ENCODE measurements at regions not wholly inside any gene's neighbourhood (a gene's known extent, or its start where the extent isn't known, plus 50 kb on each side); places are given as distances from the start of the nearest gene placed in this dataset.

DNA sequence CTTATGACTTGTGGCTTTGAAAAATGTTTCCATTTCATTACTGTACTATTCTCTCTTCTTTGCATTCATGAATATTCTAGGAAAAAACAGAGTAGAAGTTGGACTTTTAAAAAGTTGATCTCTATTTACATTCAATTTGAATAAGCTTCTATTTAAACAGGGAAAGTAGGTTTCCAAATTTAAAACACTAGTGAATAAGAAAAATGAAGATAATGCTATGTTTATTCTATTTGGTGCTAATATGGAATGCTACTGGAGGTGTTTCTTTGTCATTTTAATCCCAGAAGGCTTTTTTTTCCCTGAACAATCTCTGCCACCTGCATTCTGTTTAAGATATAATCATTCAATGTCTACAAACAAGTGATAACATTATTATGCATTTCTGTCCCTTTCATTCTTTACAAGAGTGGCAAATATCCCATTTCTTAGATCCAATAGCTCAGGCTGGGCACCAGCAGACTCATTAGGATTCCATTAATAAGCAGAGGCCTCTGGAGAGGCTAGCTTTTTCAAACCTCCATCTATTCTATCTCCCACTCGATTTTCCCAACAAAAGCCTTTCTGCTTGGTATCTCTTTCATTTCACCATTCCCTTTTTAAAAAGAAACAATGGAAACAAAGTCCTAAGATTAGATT lies 1001.6 kb upstream of the CDH8 start:
- DNase-seq: no peak

DNA sequence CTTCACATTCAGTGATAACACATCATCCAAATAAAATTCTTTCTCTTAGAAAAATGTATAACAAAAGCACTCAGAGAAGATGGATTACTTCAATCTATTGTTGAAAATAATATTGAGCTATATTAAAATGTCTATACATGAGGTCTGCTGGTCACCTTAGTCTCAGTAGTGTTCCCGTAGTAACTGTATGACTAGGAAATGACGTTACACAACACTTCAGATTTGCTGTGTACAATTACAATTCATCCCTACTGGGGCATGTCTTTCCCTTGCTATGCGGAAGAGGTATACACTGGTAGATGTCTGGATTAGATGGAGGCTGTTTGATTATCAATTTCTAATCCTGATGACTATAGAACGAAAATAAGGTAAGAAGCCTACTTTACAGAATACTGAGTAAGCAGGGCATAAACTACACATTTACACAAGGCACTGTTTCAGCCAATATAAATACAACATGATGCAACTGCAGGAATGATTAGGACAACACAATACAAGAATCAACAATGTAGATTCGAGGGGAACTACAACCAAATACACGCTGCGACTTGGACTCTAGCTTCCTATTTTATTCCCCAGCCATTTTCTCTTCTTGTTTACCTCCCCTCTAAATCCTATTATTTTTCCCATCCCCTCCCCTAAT lies 982.5 kb upstream of the CDH8 start:
- no peak for DNase-seq

DNA sequence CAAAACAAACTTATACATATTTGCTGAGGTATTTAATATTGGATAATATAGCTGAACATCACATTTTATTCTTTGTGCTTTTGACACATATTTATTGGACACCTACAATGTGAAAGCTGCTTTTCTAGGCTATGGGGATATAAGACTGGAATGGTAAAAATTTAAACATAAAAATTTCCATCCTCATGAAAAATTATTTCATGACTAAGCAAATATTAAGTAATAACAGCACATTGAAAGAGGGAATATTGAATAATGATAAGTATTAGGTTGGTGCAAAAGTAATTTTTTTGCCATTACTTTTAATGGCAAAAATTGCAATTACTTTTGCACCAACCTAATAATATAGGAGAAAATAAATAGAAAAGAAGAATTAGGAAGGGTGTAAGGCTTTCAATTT lies 972.5 kb upstream of the CDH8 start:
- DNase-seq: no peak

DNA sequence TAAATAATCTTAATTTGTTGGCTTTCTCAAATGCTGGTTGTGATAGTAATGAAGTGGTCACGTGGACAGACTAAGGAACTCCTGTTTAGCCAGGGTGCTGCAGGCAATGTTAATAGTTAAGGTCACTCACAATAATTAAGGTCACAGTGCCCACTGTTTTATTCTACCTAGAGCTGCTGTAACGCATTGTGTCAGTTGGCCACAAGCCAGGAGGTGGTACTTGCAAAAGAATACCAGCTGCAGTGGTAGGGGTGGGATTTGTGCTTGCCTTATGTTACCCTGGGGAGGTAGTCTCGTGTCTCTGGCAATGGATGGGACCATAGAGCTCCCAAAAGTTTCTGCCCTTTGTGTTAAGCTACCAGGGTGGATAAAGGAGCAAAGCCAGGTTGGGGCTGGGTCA lies 969.1 kb upstream of the CDH8 start:
- DNase-seq: no peak

DNA sequence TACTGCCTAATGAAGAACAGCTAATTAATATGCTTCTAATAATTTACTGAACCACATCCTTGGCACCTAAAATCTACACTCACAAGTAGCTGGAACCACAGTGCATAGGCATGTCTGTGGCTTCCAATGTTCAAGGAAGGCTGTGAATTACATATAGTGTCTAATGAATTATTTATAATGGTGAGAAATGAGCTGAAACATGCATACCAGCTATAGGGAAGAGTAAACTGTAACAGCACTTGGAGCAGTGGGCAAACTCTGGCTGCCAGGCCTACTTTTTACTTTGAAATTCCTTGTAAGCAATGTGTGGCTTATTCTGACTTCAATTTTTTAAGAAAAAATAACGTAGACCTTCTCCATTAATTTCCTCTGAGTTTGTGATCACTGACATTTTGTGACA lies 953.2 kb upstream of the CDH8 start:
- DNase-seq: no peak

DNA sequence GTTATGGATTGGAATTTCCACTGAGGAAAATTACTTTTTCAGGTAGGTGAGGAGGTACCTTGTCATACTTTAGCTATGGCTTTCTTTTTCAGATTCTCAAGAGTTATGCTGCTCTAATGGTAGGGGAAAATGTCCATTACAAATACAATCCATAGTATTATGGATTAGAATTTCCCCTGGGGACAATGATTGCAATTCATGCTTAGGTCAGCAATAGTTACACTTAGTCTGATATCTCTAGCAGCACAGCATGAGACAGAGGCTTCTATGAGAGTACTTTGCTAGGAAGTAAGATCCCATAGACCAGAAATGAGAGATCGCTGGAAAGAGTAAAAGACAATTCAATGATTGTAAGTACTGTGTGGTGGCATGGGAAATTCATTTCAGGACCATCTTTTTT lies 949.5 kb upstream of the CDH8 start:
- no peak for DNase-seq

DNA sequence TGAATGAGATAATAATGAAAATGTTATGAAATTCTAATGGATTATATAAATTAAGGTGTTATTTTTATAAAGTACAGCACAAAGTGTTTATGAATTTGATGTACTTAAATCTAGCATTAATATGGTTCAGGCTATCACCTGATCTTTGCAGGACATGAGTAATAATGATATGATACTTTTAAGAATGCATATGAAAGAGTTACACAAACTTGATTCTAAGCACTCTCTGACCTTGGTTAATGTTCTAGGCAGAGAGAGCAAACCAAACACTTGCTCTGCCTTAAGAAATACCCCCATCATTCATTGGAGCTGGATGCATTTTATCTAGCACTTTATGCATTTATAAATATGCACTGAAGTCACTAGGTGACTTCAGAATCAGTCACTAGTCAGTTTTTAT lies 942.2 kb upstream of the CDH8 start:
- DNase-seq: no peak

DNA sequence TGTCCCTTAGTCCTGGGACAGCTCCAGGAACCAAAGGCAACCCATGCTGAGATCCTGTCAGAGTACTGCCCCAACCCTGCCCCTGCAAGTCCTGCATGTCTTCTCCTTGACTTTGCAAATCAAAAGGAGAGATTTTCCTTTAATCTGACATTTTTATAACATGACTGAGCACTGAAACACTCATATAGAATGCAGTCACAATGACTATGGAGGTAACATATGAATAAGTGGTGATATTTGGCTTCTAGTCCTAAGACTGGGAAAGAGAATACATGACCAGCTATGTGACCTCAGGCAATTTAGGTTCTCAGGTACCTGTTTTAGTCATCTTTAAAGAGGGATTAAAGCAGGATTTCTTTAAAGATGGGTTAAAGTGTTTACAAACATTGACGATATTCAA lies 941.6 kb upstream of the CDH8 start:
- DNase-seq: no peak

DNA sequence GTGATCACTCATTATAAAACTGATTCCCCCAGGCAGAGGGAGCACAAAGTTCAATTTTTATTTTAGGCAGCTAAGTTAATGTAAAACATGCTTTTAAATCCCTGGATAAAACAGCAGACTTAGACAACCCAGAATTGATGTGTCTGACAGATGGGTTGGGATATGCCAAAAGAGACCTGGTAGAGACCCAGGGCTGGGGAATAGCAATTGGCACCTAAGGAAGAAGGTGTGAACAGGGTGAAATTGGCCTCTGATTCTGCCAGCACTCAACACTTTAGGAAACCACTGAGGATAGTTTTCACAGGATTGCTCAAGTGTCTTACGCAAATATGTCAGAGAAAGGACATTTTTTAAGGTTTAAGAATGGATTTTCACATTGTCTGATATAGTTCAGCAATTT lies 938.2 kb upstream of the CDH8 start:
- no peak for DNase-seq

DNA sequence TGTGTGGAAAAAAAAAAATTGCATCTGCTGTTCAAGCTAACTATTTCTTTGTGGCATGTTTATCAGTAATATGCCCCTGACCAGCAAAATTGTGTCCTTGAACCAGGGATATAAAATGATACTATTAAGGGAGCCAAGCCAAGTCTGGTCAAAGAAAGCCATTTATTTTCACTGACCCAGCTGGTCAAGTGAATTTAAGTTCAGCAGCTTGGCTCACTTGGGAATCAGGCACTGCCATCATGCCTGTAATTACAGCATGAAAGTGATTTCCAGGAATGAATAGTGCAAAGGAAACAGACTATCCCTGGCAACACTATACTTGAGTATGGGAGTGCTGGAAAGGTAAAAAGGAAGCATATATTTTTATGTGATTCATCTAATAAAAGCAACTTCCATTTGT lies 934.6 kb upstream of the CDH8 start:
- no peak for DNase-seq

DNA sequence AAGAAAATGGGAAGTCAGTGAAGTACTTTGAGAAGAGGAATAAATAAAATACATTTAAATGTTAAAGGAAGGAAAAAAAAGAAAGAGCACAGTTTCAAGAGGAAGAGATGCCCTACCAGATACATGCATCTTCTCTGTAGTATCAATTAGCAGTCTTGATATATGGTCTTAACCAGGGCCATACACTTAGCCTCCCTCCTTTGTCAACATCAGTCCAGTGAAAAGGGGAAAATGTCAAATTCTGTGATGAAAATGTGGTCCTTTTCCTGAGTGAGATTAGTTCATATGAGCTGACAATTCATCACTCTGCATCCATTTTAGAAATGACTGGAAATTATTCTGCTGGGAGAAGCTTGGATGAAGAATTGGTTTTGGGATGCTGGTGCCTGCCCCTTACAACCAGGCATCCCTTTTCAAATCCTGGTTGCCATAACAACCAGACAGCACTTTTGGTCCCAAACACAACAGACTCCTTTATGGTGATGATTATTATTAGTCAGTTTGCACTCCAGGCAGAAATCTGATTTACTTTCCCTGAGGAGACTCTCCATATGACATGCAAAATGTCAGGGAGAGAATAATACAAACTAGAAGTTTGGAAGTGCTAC lies 933.6 kb upstream of the CDH8 start:
- DNase-seq: no peak

DNA sequence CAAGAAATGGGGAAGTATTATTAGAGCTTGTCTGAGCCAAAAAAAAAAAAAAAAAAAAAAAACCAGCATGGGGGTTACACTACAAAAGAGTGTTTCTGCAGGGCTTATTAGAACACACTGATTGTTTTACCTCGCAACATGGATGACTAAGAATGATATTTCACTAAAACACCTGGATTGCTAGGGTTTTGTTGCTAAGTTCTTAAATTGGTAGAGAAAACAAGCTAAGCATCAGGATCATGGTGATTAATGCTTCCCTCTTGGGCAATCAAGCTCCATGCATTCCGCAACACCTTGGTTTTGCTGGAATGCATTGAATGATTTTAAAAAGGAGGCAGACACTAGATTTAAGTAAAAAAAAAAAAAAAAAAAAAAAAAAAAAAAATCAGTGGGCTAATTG lies 931.4 kb upstream of the CDH8 start:
- no peak for DNase-seq

DNA sequence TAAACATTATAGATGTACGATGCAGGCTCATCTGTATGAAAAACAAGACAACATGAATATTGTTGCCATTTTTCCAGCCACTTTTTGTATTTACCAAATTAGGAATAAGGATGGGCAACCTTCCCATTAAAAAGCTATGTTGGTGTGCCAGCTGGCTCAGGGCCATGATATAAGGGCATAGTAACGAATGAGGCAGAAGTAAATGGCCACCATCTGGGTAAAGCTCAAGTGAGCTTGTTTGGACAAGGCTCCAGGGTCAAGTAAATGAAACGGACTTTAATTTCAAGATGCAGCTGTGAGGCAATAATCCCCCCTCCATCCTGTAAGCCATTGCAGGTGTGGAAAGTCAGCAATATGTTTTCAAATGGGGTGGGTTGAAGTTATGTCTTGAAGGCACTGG lies 930.9 kb upstream of the CDH8 start:
- DNase-seq: no peak

DNA sequence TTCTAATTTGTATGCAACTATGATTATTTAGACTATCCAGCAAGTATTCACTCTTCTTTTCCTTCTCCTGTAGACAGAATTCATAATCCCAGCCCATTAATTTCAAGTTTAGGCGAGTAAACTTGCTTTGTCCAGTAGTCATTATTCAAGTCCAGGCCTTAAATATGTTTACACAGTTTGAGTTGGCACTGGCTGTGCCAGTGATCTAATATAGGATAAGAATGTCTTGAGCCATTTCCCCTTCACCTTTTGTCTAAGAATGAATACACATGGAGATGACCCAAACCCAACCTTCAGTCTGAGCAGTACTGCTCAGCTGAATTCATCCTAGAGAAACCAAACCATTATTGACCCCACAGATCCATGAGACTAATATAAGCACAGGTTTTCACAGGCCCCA lies 930.4 kb upstream of the CDH8 start:
- DNase-seq: no peak

DNA sequence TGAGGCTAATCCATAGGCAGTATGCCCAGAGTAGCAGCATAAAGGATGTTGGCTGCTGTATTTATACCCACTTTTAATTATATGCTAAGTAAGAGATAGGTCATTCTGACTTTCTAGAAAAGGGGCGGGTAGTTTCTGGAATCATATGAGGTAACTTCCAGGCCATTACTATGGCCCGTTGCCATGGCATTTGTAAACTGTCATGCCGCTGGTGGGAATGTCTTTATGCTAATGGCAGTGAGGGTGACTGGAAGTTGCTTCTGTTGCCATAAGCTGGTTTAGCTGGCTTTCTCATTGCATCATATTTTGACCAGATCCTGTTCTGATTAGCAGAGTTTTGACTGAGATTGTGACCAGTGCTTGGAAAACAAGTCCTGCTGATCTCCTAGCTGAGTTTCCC lies 929.6 kb upstream of the CDH8 start:
- DNase-seq: peak; percentile 2

DNA sequence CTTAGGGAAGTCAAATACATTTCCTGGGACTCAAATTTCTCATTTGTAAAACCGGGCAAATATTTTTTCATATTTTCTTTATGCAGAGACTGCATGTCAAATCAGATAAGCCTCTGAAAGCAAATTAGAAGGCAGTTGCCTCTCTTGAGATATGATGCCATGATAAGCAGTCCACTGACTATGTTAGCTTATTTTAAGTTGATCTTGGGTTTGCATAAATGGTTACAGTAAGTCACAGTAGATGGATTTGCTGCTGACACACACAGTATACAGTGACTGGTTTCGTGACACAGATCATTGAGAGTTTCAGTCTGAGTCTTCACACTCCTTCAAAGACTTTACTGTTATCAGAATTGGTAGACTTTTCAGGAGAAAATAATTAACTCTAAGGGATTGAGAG lies 927.6 kb upstream of the CDH8 start:
- DNase-seq: no peak

DNA sequence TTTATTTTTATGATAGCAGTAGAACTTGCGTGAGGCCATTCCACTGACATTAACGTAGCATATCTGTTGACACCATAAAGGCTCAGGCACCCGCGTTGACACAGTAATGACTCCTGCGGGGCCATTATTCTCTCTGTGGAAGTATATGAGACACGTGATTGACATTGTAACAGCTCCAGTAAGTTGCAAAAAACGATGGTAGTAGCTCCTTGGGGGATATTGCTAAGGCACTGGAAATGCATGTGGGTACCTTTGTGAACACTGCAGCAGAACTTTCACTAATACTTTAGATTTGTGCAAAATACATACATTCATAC lies 918.8 kb upstream of the CDH8 start:
- no peak for DNase-seq

DNA sequence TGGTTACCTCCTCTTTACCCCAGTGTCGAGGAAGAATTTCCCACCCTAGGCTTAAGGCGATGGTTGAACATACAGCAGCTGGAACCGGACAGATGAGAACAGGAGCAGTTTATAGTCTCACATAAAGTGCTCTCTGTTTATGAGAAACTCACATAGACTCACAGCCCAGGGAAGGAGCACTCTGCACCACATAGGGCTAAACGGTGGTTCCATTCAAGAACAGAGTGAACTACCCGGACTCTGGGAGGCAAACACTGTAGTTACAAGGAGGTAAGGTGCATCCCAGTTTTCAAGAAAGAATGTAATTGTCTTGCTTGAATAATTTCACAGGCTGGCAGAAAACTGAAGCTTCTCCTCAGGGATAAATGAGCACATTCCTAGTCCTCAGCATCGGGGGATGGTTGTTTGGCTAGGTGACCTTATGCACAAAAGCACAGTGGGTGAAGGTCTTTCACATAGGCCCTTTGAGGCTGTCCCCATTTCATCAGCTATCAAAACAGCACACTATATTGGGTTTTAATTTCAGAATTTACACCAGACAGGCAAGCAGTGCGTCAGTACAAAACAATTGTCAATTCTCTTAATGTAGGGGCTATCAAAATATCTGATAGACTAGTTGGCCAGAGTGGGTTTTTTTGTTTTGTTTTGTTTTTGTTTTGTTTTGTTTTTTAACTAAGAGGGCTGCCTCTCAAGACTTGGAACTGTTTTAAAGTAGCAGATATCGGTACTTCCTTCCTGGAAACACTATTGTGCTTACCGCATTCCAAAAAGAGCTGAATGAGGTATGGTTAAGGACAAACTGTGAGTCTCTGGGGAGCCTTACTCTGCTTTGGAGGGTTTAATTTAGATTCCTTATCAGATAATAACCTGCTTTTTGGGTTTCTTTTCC lies 918.1 kb upstream of the CDH8 start:
- DNase-seq: no peak

DNA sequence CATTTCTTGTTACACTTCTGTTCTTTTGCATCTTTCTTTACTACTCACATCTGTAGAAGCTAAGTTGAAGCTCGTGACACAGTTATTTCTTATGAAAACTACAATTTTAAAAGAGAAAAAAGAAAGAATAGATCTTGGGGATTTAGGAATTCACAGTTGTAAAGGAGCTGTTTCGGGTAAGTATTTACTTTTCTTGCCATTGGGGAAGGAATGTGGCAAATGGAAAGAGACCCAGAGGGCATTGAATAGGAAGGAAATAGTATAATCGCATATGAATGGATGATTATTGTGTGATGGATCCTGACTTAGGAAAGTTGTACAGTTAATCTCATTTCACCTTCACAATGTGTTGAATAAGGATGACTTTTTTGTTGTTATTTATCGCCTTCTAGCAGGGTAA lies 914.1 kb upstream of the CDH8 start:
- DNase-seq: no peak

DNA sequence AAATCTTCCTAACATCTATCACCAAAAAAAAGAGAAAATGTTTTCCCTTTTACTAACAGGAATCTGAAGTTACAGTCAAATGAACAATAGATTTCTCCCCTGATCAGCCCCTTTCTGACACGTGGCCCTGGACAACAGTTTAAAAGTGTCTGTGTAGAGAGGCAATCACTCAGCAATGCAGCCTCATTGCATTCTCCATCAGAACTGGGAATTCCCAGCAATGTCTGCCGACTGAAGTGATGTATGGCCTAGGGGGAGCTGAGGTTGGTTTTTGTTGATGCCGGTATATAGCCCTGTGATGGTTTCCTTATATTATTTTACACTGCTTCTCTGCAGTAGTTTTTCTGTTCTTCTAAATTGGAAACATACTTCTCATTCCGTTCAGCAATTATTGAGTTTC lies 904.3 kb upstream of the CDH8 start:
- DNase-seq: no peak

DNA sequence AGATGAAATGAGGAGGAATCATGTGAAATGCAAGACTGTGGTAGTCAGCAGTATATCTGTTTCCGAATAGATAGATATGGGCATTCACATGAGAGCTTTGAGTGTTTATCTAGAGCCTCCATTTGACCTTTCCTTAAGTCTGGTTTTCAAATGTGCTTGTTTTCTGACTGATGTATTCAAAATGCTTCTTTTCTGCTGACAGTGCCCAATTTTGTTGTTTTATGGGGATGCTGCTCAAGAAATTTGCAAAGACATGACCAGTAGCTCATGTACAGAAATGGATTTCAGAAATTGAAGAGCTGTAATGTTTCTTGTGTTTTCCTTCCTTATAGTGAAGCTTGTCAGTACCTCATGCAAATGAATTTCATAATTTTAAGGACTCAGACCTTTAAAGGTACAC lies 903.4 kb upstream of the CDH8 start:
- peak; percentile 10 for DNase-seq

DNA sequence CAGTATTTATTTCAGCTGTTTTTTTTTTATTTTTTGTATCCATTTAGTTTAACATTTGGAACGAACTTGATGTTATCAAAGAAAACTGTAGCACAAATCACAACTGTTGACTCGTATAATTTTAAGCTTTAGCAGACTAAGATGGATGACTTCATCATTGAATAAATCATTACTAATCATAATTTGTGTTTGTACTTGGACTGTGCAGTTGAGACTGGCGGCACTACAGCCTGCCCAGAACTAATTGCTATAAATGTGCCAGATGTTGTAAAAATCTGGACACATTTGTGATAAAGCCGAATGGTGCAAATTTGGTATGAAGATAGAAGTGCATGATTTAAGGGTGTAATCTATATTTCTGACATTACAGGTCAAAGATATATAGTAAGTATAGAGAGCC lies 897.7 kb upstream of the CDH8 start:
- no peak for DNase-seq

DNA sequence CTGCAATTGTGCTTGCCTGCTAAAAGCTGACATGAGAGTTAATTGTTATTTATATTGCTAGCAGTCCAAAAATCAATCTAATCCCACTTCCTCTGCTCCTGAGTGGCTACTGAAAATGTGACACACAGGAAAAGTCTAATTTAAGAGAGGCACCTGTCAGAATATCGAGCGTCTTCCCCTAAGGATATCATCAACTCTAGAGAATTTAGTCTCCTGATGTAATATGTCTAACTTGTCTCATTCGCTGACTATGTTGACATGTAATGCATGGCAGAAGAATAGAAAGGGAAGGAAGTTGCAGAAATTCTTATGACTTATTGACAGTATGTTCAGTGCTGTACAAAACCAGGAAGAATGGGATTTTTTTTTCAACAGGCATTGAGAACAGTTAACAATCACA lies 893.4 kb upstream of the CDH8 start:
- no peak for DNase-seq

DNA sequence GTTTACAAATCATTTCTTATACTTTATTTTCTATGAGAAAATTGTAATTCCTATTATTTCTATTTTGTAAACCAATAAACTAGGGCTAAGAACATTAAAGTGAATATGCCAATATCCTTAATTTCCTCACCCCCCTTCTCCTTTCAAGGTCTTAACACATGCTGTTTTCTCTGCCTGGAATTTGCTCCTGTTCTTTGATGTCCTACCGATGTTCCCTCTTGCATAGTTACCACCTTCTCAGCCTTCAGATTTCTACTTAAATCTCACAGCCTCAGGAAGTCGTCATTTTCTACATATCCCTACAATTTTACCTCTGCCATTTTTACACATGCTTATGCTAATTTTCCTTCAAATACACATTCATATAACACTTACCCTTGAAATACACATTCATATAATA lies 890.9 kb upstream of the CDH8 start:
- no peak for DNase-seq
